ENCODE measurements at regions not wholly inside any gene's neighbourhood (a gene's known extent, or its start where the extent isn't known, plus 50 kb on each side); places are given as distances from the start of the nearest gene placed in this dataset.
"Not testable (repeated sequence)": the region's sequence is repeated elsewhere in the genome, so short reads cannot be mapped to it uniquely, and the experiment has no call there.

DNA sequence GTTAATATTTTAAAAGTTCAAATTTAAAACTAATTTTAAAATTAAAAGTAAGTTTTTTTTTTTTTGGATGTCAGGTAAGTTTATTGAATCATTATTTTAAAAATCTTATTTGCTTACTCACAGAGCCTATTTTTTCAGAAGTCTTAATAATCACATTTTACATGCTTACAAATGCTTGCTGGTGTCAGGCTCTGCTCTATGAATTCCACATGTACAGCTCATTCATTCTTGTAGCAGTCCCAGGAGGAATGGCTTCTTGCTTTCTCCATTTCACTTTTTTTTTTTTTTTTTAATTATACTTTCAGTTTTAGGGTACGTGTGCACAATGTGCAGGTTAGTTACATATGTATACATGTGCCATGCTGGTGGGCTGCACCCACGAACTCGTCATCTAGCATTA, 368.1 kb downstream of the HS3ST1 start:
- not testable (repeated sequence) for DNase-seq

DNA sequence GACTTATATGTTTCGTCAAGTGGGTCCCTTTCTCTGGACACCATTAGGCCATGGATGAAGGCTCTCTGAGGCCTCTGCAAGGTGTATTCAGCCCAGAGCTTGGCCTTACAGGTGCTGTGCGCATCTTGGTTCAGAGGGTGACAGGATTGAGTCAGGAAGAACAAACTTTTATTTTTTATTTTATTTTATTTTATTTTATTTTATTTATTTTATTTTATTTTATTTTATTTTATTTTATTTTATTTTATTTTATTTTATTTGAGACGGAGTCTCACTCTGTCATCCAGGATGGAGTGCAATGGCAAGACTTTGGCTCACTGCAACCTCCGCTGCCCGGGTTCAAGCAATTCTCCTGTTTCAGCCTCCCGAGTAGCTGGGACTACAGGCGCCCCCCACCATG, 370.4 kb upstream of the CLNK start:
- not testable (repeated sequence) for DNase-seq

DNA sequence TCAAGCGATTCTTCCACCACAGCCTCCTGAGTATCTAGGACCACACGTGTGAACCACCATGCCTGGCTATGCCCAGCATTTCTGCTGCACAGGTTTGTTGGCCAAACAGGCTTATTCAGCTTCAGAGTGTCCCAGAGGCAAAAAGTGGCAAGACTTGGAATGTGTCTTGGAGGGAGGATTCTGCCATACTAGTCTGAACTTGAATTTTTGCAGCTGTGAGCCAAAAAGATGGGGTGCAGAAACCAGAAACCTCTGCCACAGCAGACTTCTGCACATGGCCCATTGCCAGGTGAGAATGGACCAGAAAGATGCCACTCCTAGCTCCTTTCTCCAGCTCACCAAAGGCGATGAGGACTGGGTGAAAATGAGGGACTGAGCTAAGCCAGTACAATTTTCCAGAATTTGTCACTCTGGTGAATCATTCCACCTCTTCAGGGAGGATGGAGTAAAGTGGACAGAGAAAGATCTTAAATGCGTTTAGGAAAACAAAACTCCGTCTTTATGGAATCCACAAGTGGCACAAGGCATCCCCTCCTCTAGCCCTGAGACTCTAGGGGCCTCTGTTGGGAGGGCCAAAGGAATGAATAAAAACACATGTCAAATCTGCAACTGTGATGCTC, 369.1 kb upstream of the CLNK start:
- no peak for DNase-seq

DNA sequence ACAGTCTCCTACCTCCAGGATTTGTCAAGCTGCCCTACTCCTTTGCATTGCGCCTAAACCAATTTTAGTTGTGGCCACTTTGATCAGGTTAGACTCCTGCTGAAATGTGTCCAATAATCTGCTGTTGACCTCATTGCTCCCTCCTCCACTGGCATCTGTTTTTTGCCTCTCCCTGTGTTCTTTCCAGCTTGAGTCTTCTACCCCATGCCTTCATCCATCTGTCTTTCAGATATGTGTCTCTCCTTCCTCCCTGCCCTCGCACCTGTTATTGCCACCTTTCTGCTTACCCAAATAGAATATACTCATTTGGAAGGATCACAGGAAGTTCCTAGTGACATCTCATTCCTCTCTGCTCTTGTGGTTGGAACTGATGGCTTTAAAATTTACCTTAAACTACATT, 366.6 kb upstream of the CLNK start:
- no peak for DNase-seq

DNA sequence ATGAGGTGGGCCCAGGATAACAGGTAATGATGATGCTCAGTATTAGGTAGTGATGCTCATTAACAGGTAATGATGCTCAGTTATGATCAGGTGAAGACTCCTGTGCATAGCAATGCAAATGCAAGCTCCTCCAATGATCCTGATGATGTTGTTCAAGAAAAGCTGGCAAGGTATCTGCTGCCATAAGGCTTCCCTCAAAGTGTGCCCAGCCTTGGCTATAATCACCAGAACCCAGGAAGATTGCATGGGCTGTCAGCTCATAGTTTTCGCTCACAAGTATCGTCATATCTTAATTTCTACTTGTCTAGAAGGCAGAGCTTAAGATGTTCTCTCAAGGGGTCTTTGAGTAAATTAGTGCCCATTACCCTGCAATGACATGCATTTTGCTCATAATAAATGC, 366.2 kb upstream of the CLNK start:
- no peak for DNase-seq

DNA sequence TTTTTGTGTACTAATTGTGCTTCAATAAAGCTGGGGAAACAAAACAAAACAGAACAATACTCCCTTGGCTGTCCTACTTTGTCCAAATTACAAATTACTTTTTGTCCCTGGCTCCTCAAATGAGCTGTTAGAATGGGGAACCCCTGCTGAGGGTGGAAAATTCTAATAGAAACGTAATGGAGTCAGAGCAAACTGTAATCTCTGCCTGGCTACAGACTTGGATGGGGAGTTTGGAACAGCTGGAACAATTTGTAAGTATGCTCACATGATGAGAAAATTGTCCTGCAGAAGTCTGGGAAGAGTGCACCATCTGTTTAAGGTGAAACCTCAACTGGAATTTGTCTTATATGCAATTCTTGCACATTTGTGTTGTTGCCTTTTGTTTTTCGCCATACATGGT, 364.4 kb upstream of the CLNK start:
- no peak for DNase-seq

DNA sequence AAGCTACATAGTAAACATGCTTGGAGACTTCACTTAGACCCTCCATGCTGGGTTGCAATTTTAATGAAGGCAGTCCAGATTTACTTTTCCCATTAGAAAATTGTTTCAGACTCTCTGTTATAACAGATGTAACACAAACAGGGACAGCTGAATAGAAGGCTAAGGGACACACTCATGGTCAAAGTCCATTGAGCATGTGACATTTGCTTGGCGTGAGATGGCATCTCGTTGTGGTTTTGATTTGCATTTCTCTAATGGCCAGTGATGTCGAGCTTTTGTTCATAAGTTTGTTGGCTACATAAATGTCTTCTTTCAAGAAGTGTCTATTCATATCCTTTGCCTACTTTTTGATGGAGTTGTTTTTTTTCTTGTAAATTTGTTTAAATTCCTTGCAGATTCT, 358.2 kb upstream of the CLNK start:
- no peak for DNase-seq

DNA sequence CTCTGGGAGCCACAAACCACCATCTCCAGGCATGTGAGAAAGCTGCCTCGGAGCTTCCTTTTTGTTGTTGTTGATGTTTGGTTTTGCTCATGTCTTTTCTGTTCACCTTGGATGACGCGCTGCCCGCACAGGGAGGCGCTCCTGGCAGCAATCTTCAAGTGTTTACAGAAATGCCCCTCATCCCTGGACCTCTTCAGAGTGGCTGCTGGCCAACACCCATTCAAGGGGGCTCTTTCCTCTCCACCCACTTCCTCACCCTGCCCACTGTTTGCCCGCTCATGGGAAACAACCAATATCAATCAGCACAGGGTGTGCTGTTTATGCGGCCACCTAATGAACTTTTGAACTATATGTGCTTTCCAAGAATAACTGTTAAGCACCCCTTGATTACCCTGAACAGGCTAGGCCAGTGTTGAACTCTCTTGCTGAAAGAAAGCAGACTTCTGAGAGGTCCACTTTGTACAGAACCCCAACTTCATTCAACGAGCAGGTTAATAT, 355.1 kb upstream of the CLNK start:
- no peak for DNase-seq

DNA sequence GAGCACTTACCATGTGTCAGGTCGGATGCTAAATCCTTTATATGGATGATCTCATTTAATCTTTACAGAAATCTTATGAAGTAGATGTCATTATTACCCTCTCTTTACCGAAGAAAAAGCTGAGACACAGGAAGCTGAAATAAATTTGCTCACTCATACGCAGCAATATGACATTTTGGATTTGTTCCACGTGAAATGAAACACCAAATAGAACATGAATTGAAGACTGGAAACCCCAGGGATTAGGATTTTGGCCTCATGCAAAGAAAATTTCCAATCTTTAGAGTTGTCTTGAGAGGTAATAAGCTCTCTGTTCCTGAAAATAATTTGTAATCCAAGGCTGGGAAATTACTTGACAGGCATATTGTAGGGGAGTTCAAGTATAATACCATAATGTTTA, 354.4 kb upstream of the CLNK start:
- no peak for DNase-seq

DNA sequence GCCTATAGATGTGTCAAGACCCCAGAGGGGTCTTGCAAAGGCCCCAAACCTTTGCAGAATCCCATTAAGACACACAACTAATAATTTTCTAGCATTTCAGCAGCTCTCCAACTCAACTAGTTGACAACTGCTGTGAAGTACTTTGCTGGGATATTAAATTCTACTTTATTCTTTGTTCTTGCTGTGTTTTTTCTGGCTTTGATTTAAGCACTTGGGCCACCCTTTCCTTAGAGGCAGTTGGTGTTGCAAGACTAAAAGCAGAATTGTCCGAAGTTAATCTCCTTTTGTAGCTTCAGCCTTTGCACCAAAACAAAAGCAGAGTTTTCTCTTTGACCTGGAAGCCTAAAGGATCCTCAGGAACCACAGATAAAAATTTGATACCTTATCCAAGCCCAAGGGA, 353.1 kb upstream of the CLNK start:
- DNase-seq: no peak

DNA sequence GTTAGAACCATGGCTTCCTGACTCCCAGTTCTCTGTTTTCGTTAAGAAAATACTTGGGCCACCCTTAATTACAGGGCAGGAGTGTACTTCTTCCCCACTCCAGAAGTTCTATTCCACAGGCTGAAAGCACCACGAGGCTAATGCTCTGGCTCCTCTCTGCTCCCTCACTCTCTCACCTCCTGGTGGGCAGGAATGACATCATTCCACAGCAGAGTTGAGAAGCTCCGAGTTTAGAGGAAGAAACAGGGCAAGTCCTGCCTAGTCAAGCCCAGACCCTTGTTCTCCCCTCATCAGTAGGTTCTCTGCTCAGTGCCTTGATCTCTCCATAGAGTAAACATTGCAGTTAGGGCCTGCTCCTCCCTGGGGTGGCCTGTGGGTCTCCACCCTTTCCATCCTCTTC, 343.8 kb upstream of the CLNK start:
- no peak for DNase-seq

DNA sequence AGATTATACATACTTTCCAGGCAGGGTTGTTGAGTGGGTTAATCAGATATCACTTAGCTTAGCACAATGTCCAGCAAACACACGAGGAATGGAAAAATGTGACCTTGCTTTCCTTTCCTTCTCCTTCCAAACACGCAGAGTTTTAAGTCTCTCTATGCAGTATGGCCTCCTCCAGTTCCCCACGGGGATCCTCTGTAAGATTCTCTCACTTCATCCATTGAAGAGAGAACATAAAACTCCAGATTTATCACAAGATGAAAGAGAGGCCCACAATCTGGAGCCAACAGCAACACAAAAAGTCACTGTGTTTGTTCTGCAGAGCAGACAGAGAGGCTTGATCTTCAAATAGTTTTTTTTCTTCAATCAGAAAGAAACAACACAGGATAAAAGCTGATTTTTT, 336.8 kb upstream of the CLNK start:
- no peak for DNase-seq

DNA sequence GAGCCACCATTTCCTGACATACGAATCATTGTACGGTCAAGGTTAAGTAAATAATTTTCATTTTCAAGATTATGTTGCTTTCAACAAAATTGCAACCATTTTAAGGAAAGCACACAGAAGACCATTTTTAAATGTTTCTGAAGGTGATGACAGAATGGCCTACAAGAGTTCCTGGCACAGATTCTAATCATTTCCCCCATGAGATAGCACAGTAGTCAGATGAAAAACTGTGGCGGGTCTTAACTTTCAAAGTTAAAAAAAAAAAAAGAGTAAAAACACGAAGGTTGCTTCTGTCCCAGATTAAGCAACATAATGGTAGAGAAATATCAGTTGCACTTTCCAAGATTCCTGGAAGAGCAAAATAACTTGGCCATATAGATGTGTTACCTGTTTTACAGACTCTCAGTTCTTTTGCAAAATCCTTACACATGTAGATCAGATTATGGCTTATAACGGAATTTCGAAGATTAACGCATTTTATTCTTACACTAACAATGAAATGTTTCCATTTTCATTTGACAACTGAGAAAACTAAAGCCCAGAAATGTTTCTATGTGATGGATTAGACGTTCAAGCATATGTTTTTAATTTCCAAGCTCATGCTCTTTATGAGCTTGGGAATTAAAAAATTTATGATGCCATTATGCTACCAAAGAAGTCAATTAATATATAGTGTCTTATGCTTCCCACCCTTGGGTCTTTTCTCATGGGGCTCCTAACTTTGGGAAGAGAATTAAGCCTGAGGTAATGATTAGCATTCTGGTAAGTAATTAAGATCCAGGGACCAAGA, 335.1 kb upstream of the CLNK start:
- DNase-seq: no peak

DNA sequence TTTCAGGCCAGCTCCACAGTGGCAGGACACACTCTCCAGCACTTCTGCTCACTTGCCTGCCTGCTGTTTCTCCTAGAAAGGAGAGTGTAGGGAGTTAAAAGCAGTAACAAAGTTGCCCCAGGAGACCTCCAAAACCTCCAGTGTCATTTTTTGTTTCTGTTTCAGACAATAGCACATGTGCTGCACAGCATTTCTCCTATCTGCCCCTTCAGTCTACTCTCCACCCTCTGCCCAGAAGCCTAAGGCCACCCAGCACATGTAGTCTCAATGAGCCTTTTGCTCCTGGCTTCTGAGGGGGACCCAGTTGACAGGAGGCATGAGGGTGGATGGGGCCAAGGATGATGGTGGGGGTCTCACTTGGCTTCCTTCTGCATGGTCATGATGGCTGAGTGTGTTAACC, 329.6 kb upstream of the CLNK start:
- DNase-seq: no peak

DNA sequence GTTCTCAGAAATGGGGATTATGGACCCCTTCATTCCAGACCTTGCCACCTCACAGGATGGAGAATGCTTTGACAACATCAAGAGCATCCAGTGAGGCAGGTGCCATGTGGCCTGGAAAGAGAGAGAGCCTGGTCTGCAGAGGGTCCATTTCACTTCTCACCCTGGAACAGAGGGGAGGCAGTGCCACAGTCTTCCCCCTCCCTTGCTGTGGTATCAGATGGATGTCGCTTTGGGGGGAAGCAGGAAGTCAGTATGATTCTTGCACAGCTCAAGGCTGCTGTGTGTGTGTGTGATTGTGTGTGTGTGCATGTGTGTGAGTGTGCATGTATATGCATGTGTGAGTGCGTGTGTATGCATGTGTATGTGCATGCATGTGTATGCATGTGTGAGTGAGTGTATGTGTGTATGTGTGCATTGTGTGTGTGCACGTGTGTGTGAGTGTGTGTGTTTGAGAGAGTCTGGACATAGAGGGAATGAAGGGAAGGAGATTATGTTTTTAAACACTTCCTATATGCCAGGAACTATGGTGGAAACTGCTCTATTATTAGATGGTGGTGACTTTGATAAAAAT, 328.6 kb upstream of the CLNK start:
- no peak for DNase-seq

DNA sequence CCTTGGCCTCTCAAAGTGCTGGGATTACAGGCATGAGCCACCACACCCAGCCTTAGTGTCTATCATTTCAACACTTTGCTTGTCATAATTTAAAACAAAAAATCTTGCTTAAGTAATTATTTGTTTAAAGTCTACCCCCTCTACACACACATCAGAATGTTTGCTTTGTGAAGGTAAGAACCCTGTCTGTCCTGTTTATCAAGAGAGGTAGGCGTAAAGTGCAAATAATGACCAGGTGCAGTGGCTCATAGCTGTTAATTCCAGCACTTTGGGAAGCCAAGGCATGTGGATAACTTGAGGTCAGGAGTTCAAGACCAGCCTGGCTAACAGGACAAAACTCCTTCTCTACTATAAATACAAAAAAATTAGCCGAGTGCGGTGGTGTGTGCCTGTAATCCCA, 326.7 kb upstream of the CLNK start:
- DNase-seq: no peak

DNA sequence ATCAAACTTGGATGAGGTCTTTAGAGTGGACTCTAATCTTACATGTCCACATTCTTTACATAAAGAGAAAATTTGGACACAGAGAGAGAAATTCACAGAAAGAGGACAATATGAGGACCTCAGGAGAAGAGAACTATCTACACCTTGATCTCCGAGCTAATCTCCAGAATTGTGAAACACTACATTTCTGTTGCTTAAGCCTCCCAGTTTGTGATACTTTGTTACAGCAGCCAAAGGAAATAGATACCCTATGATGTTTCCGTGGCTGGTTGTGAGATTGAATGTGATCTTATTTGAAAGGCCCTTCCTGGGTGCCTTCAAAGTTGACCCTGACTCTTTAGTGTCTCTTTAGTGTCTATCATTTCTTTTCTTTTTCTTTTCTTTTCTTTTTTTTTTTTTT, 326.1 kb upstream of the CLNK start:
- no peak for DNase-seq

DNA sequence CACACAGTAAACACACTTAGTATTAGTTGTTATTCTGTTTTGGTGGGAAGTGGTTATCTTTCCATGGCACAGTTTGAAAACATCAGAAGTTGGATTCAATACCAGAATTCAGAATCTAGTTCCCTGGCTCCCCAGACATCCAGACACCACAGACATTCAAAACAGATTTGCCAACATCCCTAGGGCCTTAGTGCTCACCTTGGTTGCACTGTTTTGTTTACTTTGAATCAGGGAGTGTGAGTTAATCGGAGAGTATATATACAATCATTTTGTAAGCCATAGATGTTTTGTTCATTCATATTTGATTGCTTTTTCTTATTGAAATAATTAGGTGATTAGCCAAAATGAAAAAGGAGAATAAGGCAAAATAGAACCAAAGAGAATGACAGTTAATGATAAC, 324.7 kb upstream of the CLNK start:
- no peak for DNase-seq

DNA sequence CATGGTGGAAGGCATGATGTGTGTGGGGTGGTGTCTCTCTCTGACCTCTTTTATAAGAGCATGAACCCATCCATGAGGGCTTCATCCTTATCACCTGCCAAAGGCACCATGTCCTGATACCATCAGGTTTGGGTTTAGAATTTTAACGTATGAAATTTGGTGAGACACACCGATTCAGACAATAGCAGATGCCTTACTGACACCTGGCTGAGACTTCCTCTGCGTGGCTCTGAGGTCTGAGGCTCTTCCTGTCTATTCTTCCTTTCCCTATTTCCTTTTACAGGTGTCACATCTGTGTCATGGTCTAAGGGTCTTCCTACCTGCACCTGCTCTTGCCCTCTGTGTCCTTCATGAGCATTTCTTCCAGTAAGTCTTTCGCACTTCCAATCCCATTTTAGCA, 320.7 kb upstream of the CLNK start:
- DNase-seq: no peak

DNA sequence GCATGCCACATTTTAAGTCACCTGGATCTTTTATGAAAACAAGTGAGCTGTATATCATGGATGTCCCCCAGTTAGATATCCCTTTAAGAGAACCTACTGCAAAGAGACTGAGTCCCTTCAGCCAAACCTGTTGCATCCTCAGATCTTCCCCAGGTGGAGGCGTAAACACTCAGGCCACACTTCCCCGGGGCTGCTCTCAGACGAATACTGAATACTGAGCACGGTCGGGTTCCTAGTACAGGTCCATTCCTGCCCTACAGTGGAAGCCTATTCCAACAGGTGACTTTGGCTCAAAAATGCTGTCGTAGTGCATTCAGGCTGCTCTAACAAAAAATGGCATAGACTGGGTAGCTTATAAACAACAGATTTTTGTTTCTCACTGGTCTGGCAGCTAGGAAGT, 320.2 kb upstream of the CLNK start:
- DNase-seq: no peak

DNA sequence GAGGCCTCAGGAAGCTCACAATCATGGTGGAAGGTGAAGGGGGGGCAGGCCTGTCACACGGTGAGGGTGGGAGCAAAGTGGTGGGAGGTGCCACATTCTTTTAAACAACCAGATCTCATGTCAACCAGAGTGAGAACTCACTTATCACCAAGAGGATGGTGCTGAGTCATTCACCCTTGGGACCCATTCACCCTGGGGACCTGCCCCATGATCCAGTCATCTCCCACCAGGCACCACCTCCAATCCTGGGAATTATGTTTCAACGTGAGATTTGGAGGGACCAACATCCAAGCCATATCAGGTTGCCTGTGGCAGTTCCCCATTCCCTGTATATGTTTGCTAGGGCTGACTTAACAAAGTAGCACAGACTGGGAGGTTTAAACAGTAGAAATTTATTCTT, 318.4 kb upstream of the CLNK start:
- DNase-seq: no peak

DNA sequence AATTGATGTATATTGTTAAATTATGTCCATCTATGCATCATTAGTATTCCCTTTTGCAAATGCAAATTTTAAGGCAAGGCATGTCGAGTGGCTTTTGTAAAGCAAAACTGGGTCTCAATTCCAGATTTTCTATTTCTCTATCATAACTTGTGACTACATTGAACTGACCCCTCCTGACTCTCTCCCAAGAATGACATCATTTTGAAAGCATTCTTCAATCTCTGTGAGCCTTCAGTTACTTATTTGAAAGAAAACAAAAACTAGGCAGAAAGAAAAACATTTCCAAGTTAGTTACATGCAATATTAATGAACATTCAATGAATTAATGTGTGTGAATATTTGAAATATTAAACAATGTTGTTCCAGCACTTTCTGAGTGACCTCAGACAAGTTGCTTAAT, 314.3 kb upstream of the CLNK start:
- DNase-seq: no peak

DNA sequence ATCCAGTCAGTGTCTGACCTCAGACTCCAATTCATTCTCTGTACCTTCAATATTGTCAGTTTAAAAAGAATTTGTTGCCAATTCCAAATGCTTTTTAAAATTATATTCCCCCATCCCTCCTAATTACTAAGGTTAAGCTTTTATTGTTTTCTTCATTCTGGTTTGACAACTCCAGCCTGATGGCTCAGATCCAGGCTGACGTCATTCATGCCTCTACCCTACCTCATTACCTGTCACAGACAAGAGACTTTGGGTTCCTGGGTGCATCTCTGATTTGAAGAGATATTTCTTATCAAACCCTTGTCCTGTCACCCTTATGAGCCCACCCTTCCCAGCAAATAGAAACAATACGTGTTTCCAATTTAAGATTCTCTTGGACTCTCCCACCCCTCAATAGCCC, 300.2 kb upstream of the CLNK start:
- no peak for DNase-seq

All from anterior cingulate cortex (tissue), 58 donors.